Lower lobe of right lung (tissue), 2 donors: ENCODE measurements at regions not wholly inside any gene's neighbourhood (a gene's known extent, or its start where the extent isn't known, plus 50 kb on each side); places are given as distances from the start of the nearest gene placed in this dataset.
A peak's percentile ranks its signal among the peaks of the same experiment; 100 is the strongest.

ENCODE experiments used
- ATAC-seq, 2 donors: fragments of 200-7000 bp; cut with Tn5 transposase; one replicate each; pipeline ENCODE4 v1.9.1; 2020 to 2022; ENCODE audit warnings: mild to moderate bottlenecking in 2 of 2, moderate library complexity in 2 of 2
- DNase-seq: peaks from one replicate; pipeline ENCODE4 v3.0.0-alpha.2; 2020
- H3K27ac ChIP-seq: fragments of 200-600 bp; one replicate; pipeline ENCODE4 v1.8.0; 2022
- H3K27me3 ChIP-seq: fragments of 200-600 bp; one replicate; pipeline ENCODE4 v1.8.0; 2022; ENCODE audit warnings: low read depth
- H3K36me3 ChIP-seq: fragments of 200-600 bp; one replicate; pipeline ENCODE4 v1.8.0; 2022; ENCODE audit warnings: mild to moderate bottlenecking
- H3K4me1 ChIP-seq: fragments of 200-600 bp; one replicate; pipeline ENCODE4 v1.8.0; 2022
- H3K4me3 ChIP-seq: fragments of 200-600 bp; one replicate; pipeline ENCODE4 v1.8.0; 2022; ENCODE audit warnings: mild to moderate bottlenecking
- H3K9me3 ChIP-seq: fragments of 200-600 bp; one replicate; pipeline ENCODE4 v1.8.0; 2022
- CTCF ChIP-seq: fragments of 200-600 bp; IDR thresholded peaks from one replicate; pipeline ENCODE4 v1.8.0; 2022; ENCODE audit warnings: antibody characterized with exemption, mild to moderate bottlenecking
- intact Hi-C: fragments of 100-400 bp; cut with DNase I; formaldehyde crosslinking; loops from one replicate; pipeline ENCODE4 v1.11.0; 2022
- donor health status: DM: no; HTN: yes; CAD: no; lungs with severe emphysema.

- Histone ChIP-seq H3K27me3 (no peaks in the 10 kb centered on the region), H3K9me3 (no peaks in the 10 kb centered on the region), H3K36me3 (no peaks in the 10 kb centered on the region), H3K27ac (no peak overlapping the region), H3K4me3 (no peak overlapping the region), H3K4me1 (no peaks in the 10 kb centered on the region)
- DNase-seq (no peak), ATAC-seq (no peak)
- TF ChIP-seq CTCF: no peak
- intact Hi-C loops: no loop called here
These were observed 100.8 kb upstream of the CXorf66 start for GRCh38 chrX:140065961-140066662.

GRCh38 chrX:140064993-140065392 lies 99.7 kb upstream of the CXorf66 start:
- TF ChIP-seq CTCF: no peak
- H3K9me3 ChIP-seq: no peaks in the 10 kb centered on the region
- no peaks in the 10 kb centered on the region for H3K4me1 ChIP-seq
- no peak for DNase-seq
- H3K4me3 ChIP-seq: no peak overlapping the region
- H3K27ac ChIP-seq: no peak overlapping the region
- no peaks in the 10 kb centered on the region for H3K27me3 ChIP-seq
- no peaks in the 10 kb centered on the region for H3K36me3 ChIP-seq
- no peak for ATAC-seq
- intact Hi-C loops: no loop called here

GRCh38 chrX:140057001-140057411 lies 91.7 kb upstream of the CXorf66 start:
- DNase-seq (peak; percentile 66), ATAC-seq (peak; percentile 77 to 89)
- Histone ChIP-seq H3K27ac (no peak overlapping the region), H3K27me3 (no peaks in the 10 kb centered on the region), H3K36me3 (no peaks in the 10 kb centered on the region), H3K4me3 (no peak overlapping the region), H3K4me1 (no peaks in the 10 kb centered on the region), H3K9me3 (no peaks in the 10 kb centered on the region)
- intact Hi-C loops: no loop called here
- TF ChIP-seq CTCF: peak; percentile 69

GRCh38 chrX:140053846-140054245 lies 88.5 kb upstream of the CXorf66 start:
- H3K4me3 ChIP-seq: no peak overlapping the region
- no peak overlapping the region for H3K27ac ChIP-seq
- DNase-seq (no peak), ATAC-seq (no peak)
- no peaks in the 10 kb centered on the region for H3K27me3 ChIP-seq
- no peaks in the 10 kb centered on the region for H3K9me3 ChIP-seq
- H3K36me3 ChIP-seq: no peaks in the 10 kb centered on the region
- H3K4me1 ChIP-seq: no peaks in the 10 kb centered on the region
- no peak for TF ChIP-seq CTCF
- intact Hi-C loops: no loop called here

GRCh38 chrX:140050906-140051305 lies 85.6 kb upstream of the CXorf66 start:
- Histone ChIP-seq H3K27ac (no peak overlapping the region), H3K4me3 (no peak overlapping the region), H3K36me3 (no peaks in the 10 kb centered on the region), H3K9me3 (no peaks in the 10 kb centered on the region), H3K27me3 (no peaks in the 10 kb centered on the region), H3K4me1 (no peaks in the 10 kb centered on the region)
- intact Hi-C loops: no loop called here
- ATAC-seq (no peak), DNase-seq (no peak)
- TF ChIP-seq CTCF: no peak
